Limb (tissue), 2 donors: ENCODE measurements at regions not wholly inside any gene's neighbourhood (a gene's known extent, or its start where the extent isn't known, plus 50 kb on each side); places are given as distances from the start of the nearest gene placed in this dataset.
"Not testable (repeated sequence)": the region's sequence is repeated elsewhere in the genome, so short reads cannot be mapped to it uniquely, and the experiment has no call there.

Experiments
- DNase-seq, 2 donors: peaks; one replicate each; pipeline ENCODE4 v3.0.0-alpha.2; 2016; ENCODE audit errors: extremely low spot score in 2 of 2

DNA sequence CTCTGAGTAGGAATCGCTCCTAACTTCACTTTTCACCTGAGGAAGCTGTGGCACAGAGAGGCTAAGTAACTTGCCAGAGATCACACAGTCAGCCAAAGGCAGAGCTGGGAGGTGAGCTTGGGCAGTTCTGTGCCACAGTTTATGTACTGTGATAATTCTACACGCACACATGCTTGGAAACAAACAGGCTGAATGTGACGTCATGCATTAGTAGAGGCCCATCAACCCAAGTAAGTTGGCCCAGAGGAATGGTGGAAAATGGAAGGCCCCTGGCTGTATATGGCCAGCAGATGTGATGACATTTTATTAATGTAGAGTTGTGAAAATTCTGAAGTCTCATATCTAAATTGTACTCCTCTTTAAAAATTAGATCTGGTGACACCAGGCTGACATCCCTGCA, 394.0 kb downstream of the MIAT start:
- no peak for DNase-seq

DNA sequence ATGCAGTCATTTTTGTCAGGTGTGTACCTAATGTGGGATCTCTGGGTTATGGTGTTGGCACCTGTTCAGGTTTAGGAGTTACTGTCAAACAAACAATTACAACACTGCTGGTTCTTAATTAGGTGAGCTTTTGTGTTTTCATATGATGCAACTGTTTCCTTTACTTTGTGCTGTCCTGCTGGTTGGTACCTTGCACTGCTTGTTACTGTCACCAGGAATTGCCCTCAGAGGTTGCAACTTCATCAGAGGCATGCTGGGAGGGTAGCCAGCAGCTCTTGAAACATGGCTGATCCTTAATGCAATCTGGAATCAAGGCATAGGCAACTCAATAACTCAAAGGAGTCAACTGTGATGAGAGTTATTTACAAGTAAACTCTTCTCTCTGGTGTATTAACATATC, 400.3 kb downstream of the MIAT start:
- no peak for DNase-seq

- DNase-seq: no peak
Observed at GRCh38 chr22:27060190-27060589, 402.8 kb downstream of the MIAT start.

- no peak for DNase-seq
Observed at GRCh38 chr22:27062910-27063309, 405.5 kb downstream of the MIAT start.

GRCh38 chr22:27063406-27063805, 406.0 kb downstream of the MIAT start:
- no peak for DNase-seq

DNA sequence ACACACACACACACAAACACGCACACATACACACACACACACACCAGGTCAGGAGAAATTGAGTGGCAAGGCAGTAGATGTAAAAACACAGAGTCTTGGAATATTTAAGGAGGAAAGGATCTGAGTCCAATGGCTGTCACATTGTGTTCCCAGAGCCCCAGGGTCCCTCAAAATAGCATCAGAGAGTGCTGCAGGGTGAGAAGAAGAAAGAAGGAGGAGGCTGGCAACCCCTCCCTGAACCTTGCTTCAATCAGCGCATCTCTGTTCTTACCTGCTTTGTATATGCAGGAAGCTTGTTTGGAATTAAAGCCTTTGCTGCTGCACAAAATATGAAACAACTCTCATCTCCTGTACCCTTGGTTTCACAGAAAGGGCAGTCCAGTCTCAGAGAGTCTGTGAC, 406.5 kb downstream of the MIAT start:
- no peak for DNase-seq

GRCh38 chr22:27064386-27064785, 407.0 kb downstream of the MIAT start:
- no peak for DNase-seq

- no peak for DNase-seq
Observed at GRCh38 chr22:27065279-27065678, 407.9 kb downstream of the MIAT start.

DNA sequence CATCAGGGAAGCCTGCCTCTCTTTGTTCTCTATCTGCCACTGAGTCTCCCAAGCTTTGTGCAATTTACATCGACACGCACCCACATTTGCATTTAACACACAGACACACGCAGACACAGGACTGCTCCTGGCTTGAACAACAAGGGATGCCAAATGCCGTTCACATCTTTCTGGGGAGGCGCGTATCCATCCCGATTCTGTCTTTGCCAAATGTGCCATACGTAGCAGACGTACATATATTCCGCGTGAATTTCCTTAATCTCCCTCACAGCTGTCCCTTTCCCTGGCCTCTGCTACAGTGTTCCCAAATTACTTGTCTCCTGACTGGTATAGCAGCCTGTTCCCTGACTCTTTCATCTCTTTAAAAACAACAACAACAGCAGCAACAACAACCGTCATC, 409.5 kb downstream of the MIAT start:
- DNase-seq: no peak

- no peak for DNase-seq
Observed at GRCh38 chr22:27068121-27068520, 410.7 kb downstream of the MIAT start.

- no peak for DNase-seq
Observed at GRCh38 chr22:27070594-27070993, 413.2 kb downstream of the MIAT start.

GRCh38 chr22:27073601-27074425, 416.4 kb downstream of the MIAT start:
- DNase-seq: no peak

DNA sequence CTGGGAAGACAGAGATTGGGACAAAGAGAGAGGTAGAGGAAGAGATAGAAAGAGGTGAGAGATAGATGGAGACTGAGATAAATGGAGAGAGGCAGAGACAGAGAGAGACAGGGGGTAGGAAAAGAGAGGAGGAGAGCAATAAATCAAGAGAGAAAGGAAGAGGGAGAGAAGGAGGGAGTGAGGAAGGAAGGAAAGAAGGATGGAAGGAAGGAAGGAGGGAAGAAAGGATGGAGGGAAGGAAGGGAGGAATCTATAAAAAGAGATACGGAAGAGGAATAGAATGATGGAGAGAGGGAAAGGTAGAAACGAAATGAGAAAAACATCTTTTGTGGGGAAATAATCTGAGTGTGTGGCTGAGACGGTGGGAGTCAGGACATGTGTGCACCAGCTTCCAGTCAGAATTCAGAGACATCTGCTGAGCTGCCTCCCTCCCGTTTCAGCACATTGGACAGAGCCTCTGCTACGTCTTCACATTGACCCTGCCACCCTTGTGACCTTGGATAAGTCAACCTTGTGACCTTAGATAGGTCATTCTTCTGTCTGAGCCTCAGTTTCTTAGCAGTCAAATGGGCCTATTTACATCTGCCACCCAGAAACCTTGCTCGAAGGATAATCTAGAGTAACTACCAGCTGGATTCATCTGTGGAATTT, 417.8 kb downstream of the MIAT start:
- DNase-seq: no peak

GRCh38 chr22:27075891-27076290, 418.5 kb downstream of the MIAT start:
- DNase-seq: no peak

- not testable (repeated sequence) for DNase-seq
Observed at GRCh38 chr22:27078064-27078463, 420.7 kb downstream of the MIAT start.

GRCh38 chr22:27080036-27080578, 422.7 kb downstream of the MIAT start:
- no peak for DNase-seq

DNA sequence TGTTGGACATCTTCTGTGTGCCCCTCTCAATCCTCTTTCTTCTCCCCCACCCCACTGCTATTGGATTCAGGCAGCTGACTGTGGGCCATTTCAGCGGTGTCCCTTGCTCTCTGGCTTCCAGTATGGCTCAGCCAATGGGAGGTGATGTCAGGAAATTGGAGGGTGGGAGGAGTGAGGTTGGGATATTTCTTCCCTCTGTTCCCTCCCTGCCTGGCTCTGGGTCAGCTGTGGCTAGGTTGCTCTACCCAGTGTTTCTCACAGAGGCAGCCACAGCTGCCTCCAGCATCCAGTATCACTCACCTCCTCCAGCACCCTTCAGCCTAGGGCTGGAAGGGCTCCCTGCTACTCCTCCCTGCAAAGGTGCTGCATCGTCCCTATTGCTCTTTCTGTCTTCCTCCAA, 423.5 kb downstream of the MIAT start:
- DNase-seq: no peak

DNA sequence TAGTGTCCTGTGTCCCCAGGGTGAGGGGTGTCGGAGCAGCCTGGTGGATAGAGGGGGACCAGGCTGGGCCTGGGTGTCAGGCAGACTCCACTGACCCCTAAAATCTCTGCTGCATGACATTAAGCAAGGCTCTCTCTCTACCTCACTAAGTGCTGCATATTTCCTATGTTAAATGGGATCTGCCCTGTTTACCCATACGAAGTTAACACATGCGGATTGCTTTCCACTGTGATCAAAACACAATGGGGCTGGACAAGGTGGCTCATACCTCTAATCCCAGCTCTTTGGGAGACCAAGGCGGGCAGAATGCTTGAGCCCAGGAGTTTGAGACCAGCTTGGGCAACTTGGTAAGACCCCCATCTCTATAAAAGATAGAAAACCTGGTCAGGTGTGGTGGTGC, 426.2 kb downstream of the MIAT start:
- no peak for DNase-seq

DNA sequence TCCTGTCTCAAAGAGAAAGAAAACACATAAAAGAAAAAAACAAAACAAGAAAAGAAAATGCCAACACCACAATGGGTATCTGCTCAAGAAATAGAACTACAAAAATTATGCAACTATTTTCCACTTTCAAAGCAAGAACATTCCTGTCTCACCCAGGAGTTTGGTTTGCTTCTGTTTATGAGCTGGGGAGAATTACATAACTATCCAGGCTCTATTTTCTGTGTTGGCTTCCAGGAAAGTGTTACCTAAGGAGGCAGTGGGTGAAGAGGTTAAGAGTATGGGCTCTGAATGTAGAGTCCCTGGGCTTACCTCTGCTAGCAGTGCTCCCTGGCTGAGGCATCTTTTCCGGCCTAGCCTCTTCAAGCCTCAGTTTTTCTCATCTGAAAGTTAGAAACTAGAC, 426.7 kb downstream of the MIAT start:
- no peak for DNase-seq

DNA sequence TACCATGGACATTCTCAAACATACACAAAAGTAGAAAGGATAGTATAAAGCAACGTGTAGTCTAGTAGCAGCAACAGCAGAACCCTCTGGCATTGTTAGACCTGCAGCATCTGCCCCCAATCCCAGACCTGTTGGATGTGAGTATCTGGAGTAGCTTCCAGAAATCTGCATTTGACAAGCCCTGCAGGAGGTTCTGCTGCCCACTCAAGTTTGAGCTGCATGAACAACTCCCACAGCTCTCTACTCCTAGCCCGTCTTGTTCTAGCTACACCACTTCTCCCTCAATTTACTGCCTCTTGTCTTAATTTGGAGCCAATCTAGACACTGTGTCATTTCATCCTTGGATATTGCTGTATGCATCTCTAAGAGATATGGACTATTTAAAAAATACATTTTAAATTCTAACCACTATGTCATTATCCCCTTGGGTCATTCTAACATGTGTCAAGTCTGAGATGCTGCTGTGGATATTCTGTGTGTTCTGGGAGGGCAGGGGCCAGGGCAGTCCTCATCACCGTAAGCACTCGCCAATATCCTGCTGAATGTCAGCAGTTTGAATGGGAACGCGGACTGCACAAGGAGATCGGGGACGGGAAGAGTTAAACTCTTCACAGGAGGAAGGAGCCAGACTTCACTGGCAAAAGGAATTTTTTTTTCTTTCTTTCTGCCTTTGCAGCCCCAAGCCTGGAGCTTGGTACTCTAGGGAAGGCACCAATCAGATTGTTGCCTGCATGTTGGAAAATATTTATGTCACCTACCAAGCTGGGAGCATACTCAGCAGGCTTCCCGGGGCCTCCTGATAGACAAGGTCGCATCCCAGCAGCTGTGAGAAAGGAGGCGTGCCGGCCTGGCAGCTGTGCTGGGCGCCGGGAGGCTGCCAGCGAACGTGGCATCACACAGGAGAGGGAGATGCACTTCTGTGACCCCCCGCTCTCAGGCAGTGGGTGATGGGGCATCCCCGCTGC, 429.0 kb downstream of the MIAT start:
- no peak for DNase-seq

DNA sequence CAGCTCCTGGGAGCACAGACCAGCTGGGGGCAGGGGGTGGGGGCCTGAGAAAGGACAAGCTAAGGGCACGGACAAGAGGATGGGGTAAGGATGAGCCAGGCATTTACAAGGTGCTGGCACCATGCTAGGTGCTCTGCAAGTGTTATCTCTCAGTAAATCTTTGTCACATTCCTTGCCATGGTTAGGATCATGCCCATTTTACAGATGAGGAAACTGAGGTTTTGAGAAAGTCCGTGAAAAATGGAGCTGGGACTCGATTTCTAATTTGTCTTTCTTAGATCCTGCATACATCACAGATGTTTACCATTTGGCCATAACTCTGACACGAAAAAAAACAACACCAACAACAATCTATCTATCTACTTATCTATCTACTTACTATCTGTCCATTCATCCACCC, 429.7 kb downstream of the MIAT start:
- DNase-seq: no peak

- DNase-seq: no peak
Observed at GRCh38 chr22:27088026-27088425, 430.6 kb downstream of the MIAT start.
